ENCODE measurements at regions not wholly inside any gene's neighbourhood (a gene's known extent, or its start where the extent isn't known, plus 50 kb on each side); places are given as distances from the start of the nearest gene placed in this dataset.

GRCh38 chr10:128429321-128429720, 303.1 kb upstream of the MKI67 start:
- no peak for DNase-seq

- DNase-seq, result peak; percentile 22
Measured at GRCh38 chr10:128429835-128430513, 303.8 kb upstream of the MKI67 start.

- no peak for DNase-seq
Measured at GRCh38 chr10:128431083-128431482, 304.9 kb upstream of the MKI67 start.

- DNase-seq, result no peak
Measured at GRCh38 chr10:128431506-128431905, 305.3 kb upstream of the MKI67 start.

GRCh38 chr10:128432011-128432410, 305.8 kb upstream of the MKI67 start:
- DNase-seq, result peak; percentile 32

GRCh38 chr10:128432423-128432822, 306.2 kb upstream of the MKI67 start:
- DNase-seq, result no peak

GRCh38 chr10:128435811-128436210, 309.6 kb upstream of the MKI67 start:
- DNase-seq, result no peak

GRCh38 chr10:128437786-128438345, 311.6 kb upstream of the MKI67 start:
- no peak for DNase-seq

GRCh38 chr10:128438417-128439063, 312.3 kb upstream of the MKI67 start:
- DNase-seq, result no peak

GRCh38 chr10:128440513-128441160, 314.4 kb upstream of the MKI67 start:
- peak; percentile 34 for DNase-seq

- no peak for DNase-seq
Measured at GRCh38 chr10:128443925-128444518, 317.8 kb upstream of the MKI67 start.

GRCh38 chr10:128448796-128449195, 322.6 kb upstream of the MKI67 start:
- no peak for DNase-seq

- no peak for DNase-seq
Measured at GRCh38 chr10:128451879-128452278, 325.7 kb upstream of the MKI67 start.

- no peak for DNase-seq
Measured at GRCh38 chr10:128456271-128456670, 330.0 kb upstream of the MKI67 start.

GRCh38 chr10:128457136-128457535, 330.9 kb upstream of the MKI67 start:
- no peak for DNase-seq

- DNase-seq, result no peak
Measured at GRCh38 chr10:128461991-128462390, 335.8 kb upstream of the MKI67 start.

GRCh38 chr10:128462844-128463243, 336.6 kb upstream of the MKI67 start:
- peak; percentile 31 for DNase-seq

- peak; percentile 46 for DNase-seq
Measured at GRCh38 chr10:128463991-128464760, 338.0 kb upstream of the MKI67 start.

- no peak for DNase-seq
Measured at GRCh38 chr10:128465697-128466096, 339.5 kb upstream of the MKI67 start.

- DNase-seq, result no peak
Measured at GRCh38 chr10:128466831-128467371, 340.7 kb upstream of the MKI67 start.

GRCh38 chr10:128468462-128468861, 342.2 kb upstream of the MKI67 start:
- DNase-seq, result no peak

- no peak for DNase-seq
Measured at GRCh38 chr10:128469515-128469914, 343.3 kb upstream of the MKI67 start.
